Pancreas (tissue), 10 donors: ENCODE measurements at regions not wholly inside any gene's neighbourhood (a gene's known extent, or its start where the extent isn't known, plus 50 kb on each side); places are given as distances from the start of the nearest gene placed in this dataset.

Experiments used
- ATAC-seq, 4 donors: fragments of 200-7000 bp; cut with Tn5 transposase; one replicate each; pipeline versions ENCODE4 v1.8.0 to v1.9.1; 2020; ENCODE audit warnings: mild to moderate bottlenecking in 4 of 4, moderate library complexity in 4 of 4
- DNase-seq, 6 donors: peaks; one replicate each; pipeline ENCODE4 v3.0.0-alpha.2; 2020
- FAIRE-seq: peaks from 2 replicates; lab custom pipeline; 2012; peaks lifted over from hg19 to GRCh38; lab: Jason Lieb, UNC
- H3K27ac ChIP-seq, 4 donors: fragments of 200-600 bp; sonication (generic); 1 replicate in 3 of 4; 2 replicates in 1 of 4; pipeline versions ENCODE4 v1.5.0 to v1.8.0; 2020
- H3K27me3 ChIP-seq, 4 donors: fragments of 200-600 bp; one replicate each; pipeline ENCODE4 v1.8.0; 2021
- H3K36me3 ChIP-seq, 3 donors: fragments of 200-600 bp; sonication (generic) in 1 of 3; one replicate each; pipeline versions ENCODE4 v1.5.0 to v1.8.0; 2020 to 2021
- H3K4me1 ChIP-seq, 3 donors: fragments of 200-600 bp; one replicate each; pipeline ENCODE4 v1.8.0; 2021
- H3K4me3 ChIP-seq, 4 donors: fragments of 200-600 bp; sonication (generic) in 2 of 4; one replicate each; pipeline versions ENCODE4 v1.5.0 to v1.8.0; 2020 to 2021
- H3K9me3 ChIP-seq, 4 donors: fragments of 200-600 bp; one replicate each; pipeline ENCODE4 v1.8.0; 2021
- WGBS, 2 donors: extraction: QIAGEN DNeasy Blood & Tissue Kit; methylation state at CpG; one replicate each; pipeline ENCODE4 v1.1.7; 2013; 5-methylcytosine and 5-hydroxymethylcytosine counted together
- intact Hi-C, 3 donors: fragments of 100-400 bp; cut with DNase I; formaldehyde crosslinking; loops; one replicate each; pipeline versions ENCODE4 v1.11.1 to v1.14.2; 2022
- TF ChIP-seq, protein P1 (sequence below), 4 donors: fragments of 200-600 bp; sonication (generic) in 3 of 4; IDR thresholded peaks; one replicate each; pipeline versions ENCODE4 v1.5.0 to v1.8.0; 2021; ENCODE audit warnings: antibody characterized with exemption in 4 of 4
- donor health status: healthy with polysubstance abuse.
- donor health status: DM: no; HTN: no; CAD: no; lungs with moderate emphysema.
- donor health status: DM: no; HTN: no; CAD: no.
- donor health status: control.
- donor health status: control.
- donor health status: Bipolar disorder and iron deficiency.
- donor health status: DM: yes; HTN: yes; CAD: no.
- donor health status: DM: no; HTN: no; CAD: no.
- donor health status: DM: no; HTN: no; CAD: no.
- donor health status: DM: yes; HTN: yes; CAD: no.

- no peaks in the 10 kb centered on the region for H3K4me1 ChIP-seq
- H3K9me3 ChIP-seq, result no peaks in the 10 kb centered on the region
- H3K36me3 ChIP-seq, result no peaks in the 10 kb centered on the region
- WGBS, 2 donors, result 65 to 77% methylated on average over 9 of the region's 9 CpGs
- DNase-seq, result no peak
- TF ChIP-seq, protein P1, sequence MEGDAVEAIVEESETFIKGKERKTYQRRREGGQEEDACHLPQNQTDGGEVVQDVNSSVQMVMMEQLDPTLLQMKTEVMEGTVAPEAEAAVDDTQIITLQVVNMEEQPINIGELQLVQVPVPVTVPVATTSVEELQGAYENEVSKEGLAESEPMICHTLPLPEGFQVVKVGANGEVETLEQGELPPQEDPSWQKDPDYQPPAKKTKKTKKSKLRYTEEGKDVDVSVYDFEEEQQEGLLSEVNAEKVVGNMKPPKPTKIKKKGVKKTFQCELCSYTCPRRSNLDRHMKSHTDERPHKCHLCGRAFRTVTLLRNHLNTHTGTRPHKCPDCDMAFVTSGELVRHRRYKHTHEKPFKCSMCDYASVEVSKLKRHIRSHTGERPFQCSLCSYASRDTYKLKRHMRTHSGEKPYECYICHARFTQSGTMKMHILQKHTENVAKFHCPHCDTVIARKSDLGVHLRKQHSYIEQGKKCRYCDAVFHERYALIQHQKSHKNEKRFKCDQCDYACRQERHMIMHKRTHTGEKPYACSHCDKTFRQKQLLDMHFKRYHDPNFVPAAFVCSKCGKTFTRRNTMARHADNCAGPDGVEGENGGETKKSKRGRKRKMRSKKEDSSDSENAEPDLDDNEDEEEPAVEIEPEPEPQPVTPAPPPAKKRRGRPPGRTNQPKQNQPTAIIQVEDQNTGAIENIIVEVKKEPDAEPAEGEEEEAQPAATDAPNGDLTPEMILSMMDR (IDR thresholded peaks at IDR 0.05), result no peak
- intact Hi-C loops, result no loop called here
- no peak overlapping the region for H3K27ac ChIP-seq
- ATAC-seq, result no peak
- no peak overlapping the region for H3K4me3 ChIP-seq
- peaks cover 0 to 7% (median 0%) of the 10 kb centered on the region in 4 donors for H3K27me3 ChIP-seq
- FAIRE-seq, result no peak
Measured at GRCh38 chr11:134794192-134794591, 382.1 kb upstream of the B3GAT1 start.

GRCh38 chr11:134792677-134793076, 380.6 kb upstream of the B3GAT1 start:
- no peak for FAIRE-seq
- TF ChIP-seq, protein P1 (IDR thresholded peaks at IDR 0.05), result no peak
- H3K4me1 ChIP-seq, result no peaks in the 10 kb centered on the region
- intact Hi-C loops, result no loop called here
- no peak overlapping the region for H3K27ac ChIP-seq
- WGBS, 2 donors, result 78 to 87% methylated on average over 5 of the region's 5 CpGs
- no peak for DNase-seq
- no peak for ATAC-seq
- no peaks in the 10 kb centered on the region for H3K9me3 ChIP-seq
- H3K4me3 ChIP-seq, result no peak overlapping the region
- no peaks in the 10 kb centered on the region for H3K36me3 ChIP-seq
- peaks cover 0 to 7% (median 0%) of the 10 kb centered on the region in 4 donors for H3K27me3 ChIP-seq

DNA sequence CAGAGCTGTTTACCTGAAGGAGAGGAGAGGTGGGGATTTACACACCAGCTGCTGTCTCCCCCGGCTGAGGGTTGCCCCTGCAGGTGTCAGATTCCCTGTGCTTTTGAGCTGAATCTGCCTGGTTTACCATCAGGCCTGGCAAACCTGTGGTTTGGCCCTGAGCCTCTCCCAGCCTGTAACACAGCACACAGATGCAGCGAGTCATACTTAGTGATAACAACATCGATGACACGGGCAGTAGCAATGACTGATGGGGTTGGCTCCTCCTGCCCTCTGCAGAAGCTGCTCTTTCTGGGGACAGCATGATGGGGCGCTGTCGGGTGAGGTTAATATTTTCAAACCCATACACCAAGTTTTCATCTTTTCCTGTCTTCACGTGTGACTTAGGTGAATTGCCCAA, 380.0 kb upstream of the B3GAT1 start:
- TF ChIP-seq, protein P1 (IDR thresholded peaks at IDR 0.05), result no peak
- H3K27ac ChIP-seq, result no peak overlapping the region
- 44 to 54% methylated on average over 7 of the region's 7 CpGs for WGBS, 2 donors
- no peaks in the 10 kb centered on the region for H3K9me3 ChIP-seq
- DNase-seq, result no peak
- intact Hi-C loops, result no loop called here
- no peak for FAIRE-seq
- H3K4me3 ChIP-seq, result no peak overlapping the region
- peaks cover 0 to 7% (median 0%) of the 10 kb centered on the region in 4 donors for H3K27me3 ChIP-seq
- no peaks in the 10 kb centered on the region for H3K36me3 ChIP-seq
- no peak for ATAC-seq
- no peaks in the 10 kb centered on the region for H3K4me1 ChIP-seq

DNA sequence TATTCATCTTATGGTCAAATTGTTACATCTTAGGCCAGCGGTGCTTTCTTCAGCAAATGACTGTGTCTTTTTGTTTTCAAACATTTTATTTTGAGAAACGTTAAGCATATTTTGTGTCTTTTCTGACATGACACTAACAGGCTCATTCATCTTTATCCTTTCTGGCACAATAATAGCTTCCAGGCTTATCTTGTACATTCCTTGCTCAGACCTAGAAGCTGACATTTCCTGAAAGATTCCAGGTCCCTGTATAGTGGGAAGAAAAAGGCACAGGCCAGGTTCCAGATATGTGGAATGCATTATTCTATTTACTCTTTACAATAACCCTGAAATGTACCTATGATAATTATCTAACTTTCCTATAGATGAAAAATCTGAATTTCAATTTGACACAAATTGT, 379.1 kb upstream of the B3GAT1 start:
- H3K4me1 ChIP-seq, result no peaks in the 10 kb centered on the region
- peaks cover 0 to under 1% (median 0%) of the 10 kb centered on the region in 4 donors for H3K27me3 ChIP-seq
- no peak overlapping the region for H3K4me3 ChIP-seq
- intact Hi-C loops, result no loop called here
- WGBS, 2 donors, result 55 to 59% methylated on average over 2 of the region's 2 CpGs
- ATAC-seq (no peak), FAIRE-seq (no peak), DNase-seq (no peak)
- H3K27ac ChIP-seq, result no peak overlapping the region
- TF ChIP-seq, protein P1 (IDR thresholded peaks at IDR 0.05), result no peak
- no peaks in the 10 kb centered on the region for H3K36me3 ChIP-seq
- H3K9me3 ChIP-seq, result no peaks in the 10 kb centered on the region

DNA sequence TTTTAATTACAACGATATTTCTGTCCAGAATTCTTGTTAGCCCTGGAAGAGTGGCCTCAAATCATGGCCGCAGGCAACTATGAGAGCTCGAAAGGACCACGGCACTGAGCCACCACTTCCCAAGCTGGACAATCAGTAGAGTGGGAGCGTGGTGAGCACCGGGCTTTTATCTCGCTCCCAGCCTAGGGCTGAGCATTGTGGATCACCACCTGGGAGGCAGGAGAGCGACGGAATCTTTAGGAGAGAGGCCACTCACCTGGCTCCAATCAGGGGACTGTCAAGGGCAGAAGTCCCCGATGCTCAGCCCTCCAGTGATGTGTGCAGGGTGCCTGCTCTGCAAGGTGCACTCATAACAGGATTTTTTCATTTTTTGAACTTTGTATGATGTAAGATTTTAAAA, 377.1 kb upstream of the B3GAT1 start:
- Histone ChIP-seq H3K9me3 (no peaks in the 10 kb centered on the region), H3K4me3 (no peak overlapping the region), H3K27me3 (no peaks in the 10 kb centered on the region), H3K36me3 (no peaks in the 10 kb centered on the region), H3K27ac (no peak overlapping the region), H3K4me1 (no peaks in the 10 kb centered on the region)
- TF ChIP-seq, protein P1 (IDR thresholded peaks at IDR 0.05), result no peak
- 80 to 85% methylated on average over 10 of the region's 10 CpGs for WGBS, 2 donors
- FAIRE-seq (no peak), DNase-seq (no peak), ATAC-seq (no peak)
- intact Hi-C loops, result no loop called here
